H1 (cell line): ENCODE measurements at regions not wholly inside any gene's neighbourhood (a gene's known extent, or its start where the extent isn't known, plus 50 kb on each side); places are given as distances from the start of the nearest gene placed in this dataset.

ENCODE experiments used
- CTCF ChIA-PET: fragments of 300-600 bp; sonication (Branson Sonifier 250); formaldehyde crosslinking; loops from one replicate; lab custom pipeline; 2021; ENCODE audit not compliant: partially characterized antibody; lab: Charles Lee
- POLR2A ChIA-PET: fragments of 300-600 bp; sonication (Branson Sonifier 250); formaldehyde crosslinking; loops from one replicate; lab custom pipeline; 2021; ENCODE audit warnings: inconsistent platforms; ENCODE audit not compliant: partially characterized antibody; lab: Charles Lee
- DNase-seq, 2 experiments: peaks; one replicate each; pipeline versions ENCODE4 v3.0.0 to v3.0.0-alpha.2; 2010 to 2022; ENCODE audit warnings: low spot score in 2 of 2, low read depth in 1 of 2, mixed read lengths in 1 of 2
- FAIRE-seq: peaks from 2 replicates; lab custom pipeline; 2011; peaks lifted over from hg19 to GRCh38; lab: Jason Lieb, UNC
- H2AFZ ChIP-seq: 2 replicates; pipeline ENCODE4 v1.8.1; 2012; ENCODE audit warnings: low read length, inconsistent platforms
- H2AK5ac ChIP-seq: 2 replicates; pipeline ENCODE4 v1.6.1; 2013; ENCODE audit warnings: low read depth, low read length
- H2BK120ac ChIP-seq: replicated peaks from 2 replicates; pipeline ENCODE3; 2013; ENCODE audit warnings: low read depth, low read length, inconsistent platforms
- H2BK12ac ChIP-seq: 2 replicates; pipeline ENCODE4 v1.6.1; 2013; ENCODE audit warnings: low read depth, low read length
- H2BK15ac ChIP-seq: 2 replicates; pipeline ENCODE4 v1.6.1; 2013; ENCODE audit warnings: low read length
- H2BK20ac ChIP-seq: 2 replicates; pipeline ENCODE4 v1.6.1; 2013; ENCODE audit warnings: low read length
- H2BK5ac ChIP-seq: 2 replicates; pipeline ENCODE4 v1.6.1; 2013; ENCODE audit warnings: low read depth, low read length
- H3K14ac ChIP-seq: 2 replicates; pipeline ENCODE4 v1.6.1; 2013; ENCODE audit warnings: inconsistent platforms; ENCODE audit not compliant: insufficient read length
- H3K18ac ChIP-seq: 2 replicates; pipeline ENCODE4 v1.6.1; 2013; ENCODE audit warnings: low read length; ENCODE audit errors: extremely low read depth
- H3K23ac ChIP-seq: 2 replicates; pipeline ENCODE4 v1.6.1; 2013; ENCODE audit warnings: inconsistent platforms; ENCODE audit not compliant: insufficient read length
- H3K23me2 ChIP-seq: 2 replicates; pipeline ENCODE4 v1.6.1; 2013; ENCODE audit warnings: low read depth, low read length
- H3K27ac ChIP-seq: 2 replicates; pipeline ENCODE4 v1.6.1; 2011; ENCODE audit warnings: low read depth, low read length, inconsistent platforms
- H3K27me3 ChIP-seq, 4 experiments: replicated peaks in 1 of 4; 1 replicate in 1 of 4; 2 replicates in 3 of 4; pipeline versions ENCODE4 v1.6.1 to v1.8.1; 2011 to 2013; ENCODE audit warnings: low read length in 3 of 4, mild to moderate bottlenecking in 3 of 4, inconsistent platforms in 2 of 4, mixed read lengths in 2 of 4, moderate library complexity in 1 of 4; ENCODE audit not compliant: control insufficient read depth in 3 of 4, insufficient read depth in 3 of 4; ENCODE audit errors: extremely low read depth in 1 of 4
- H3K36me3 ChIP-seq, 4 experiments: 2 replicates each; pipeline versions ENCODE4 v1.6.1 to v1.8.1; 2011 to 2013; ENCODE audit warnings: mild to moderate bottlenecking in 4 of 4, low read length in 3 of 4, moderate library complexity in 2 of 4, control low read depth in 1 of 4, inconsistent platforms in 1 of 4; ENCODE audit not compliant: insufficient read depth in 4 of 4, control insufficient read depth in 2 of 4
- H3K4ac ChIP-seq: replicated peaks from 2 replicates; pipeline ENCODE3; 2013; ENCODE audit warnings: low read length, low read depth, mixed read lengths, inconsistent platforms; ENCODE audit not compliant: insufficient read length
- H3K4me1 ChIP-seq, 4 experiments: replicated peaks in 1 of 4; 1 replicate in 1 of 4; 2 replicates in 3 of 4; pipeline versions ENCODE4 v1.6.1 to v1.8.1; 2011 to 2013; ENCODE audit warnings: low read length in 3 of 4, inconsistent platforms in 2 of 4, mixed read lengths in 1 of 4; ENCODE audit not compliant: insufficient read depth in 4 of 4, control insufficient read depth in 3 of 4
- H3K4me2 ChIP-seq, 2 experiments: 2 replicates each; pipeline versions ENCODE4 v1.6.1 to v1.8.1; 2011 to 2013; ENCODE audit warnings: low read depth in 2 of 2, low read length in 2 of 2, control low read depth in 1 of 2, inconsistent platforms in 1 of 2, mild to moderate bottlenecking in 1 of 2; ENCODE audit not compliant: insufficient read depth in 1 of 2
- H3K4me3 ChIP-seq, 4 experiments: fragments of 200-600, 300-600 bp in 1 of 4; sonication (generic), shearing (Covaris generic), sonication (Bioruptor Twin) in 1 of 4; 2 replicates each; pipeline versions ENCODE4 v1.5.1 to v1.8.1; 2011 to 2016; ENCODE audit warnings: low read length in 4 of 4, low read depth in 3 of 4, control low read depth in 2 of 4, inconsistent platforms in 2 of 4, mild to moderate bottlenecking in 2 of 4, mixed read lengths in 1 of 4, moderate library complexity in 1 of 4; ENCODE audit not compliant: insufficient read depth in 2 of 4; ENCODE audit errors: extremely low read depth in 1 of 4
- H3K56ac ChIP-seq: replicated peaks from 2 replicates; pipeline ENCODE3; 2013; ENCODE audit warnings: low read depth, mild to moderate bottlenecking, mixed read lengths, low read length, inconsistent platforms; ENCODE audit not compliant: insufficient read length
- H3K79me1 ChIP-seq: 2 replicates; pipeline ENCODE4 v1.6.1; 2013; ENCODE audit warnings: low read depth, low read length, control low read depth
- H3K79me2 ChIP-seq, 2 experiments: 2 replicates each; pipeline versions ENCODE4 v1.6.1 to v1.8.1; 2012 to 2013; ENCODE audit warnings: low read length in 2 of 2, mild to moderate bottlenecking in 2 of 2, inconsistent platforms in 1 of 2; ENCODE audit not compliant: insufficient read depth in 2 of 2, control insufficient read depth in 1 of 2
- H3K9ac ChIP-seq, 4 experiments: replicated peaks in 1 of 4; 1 replicate in 1 of 4; 2 replicates in 3 of 4; pipeline versions ENCODE4 v1.6.1 to v1.8.1; 2011 to 2013; ENCODE audit warnings: low read depth in 3 of 4, low read length in 3 of 4, control low read depth in 2 of 4, mild to moderate bottlenecking in 2 of 4, moderate library complexity in 2 of 4, inconsistent platforms in 1 of 4; ENCODE audit errors: extremely low read depth in 1 of 4
- H3K9me3 ChIP-seq, 2 experiments: 2 replicates each; pipeline versions ENCODE4 v1.6.1 to v1.8.1; 2012 to 2013; ENCODE audit warnings: mild to moderate bottlenecking in 2 of 2, moderate library complexity in 2 of 2, control low read depth in 1 of 2, inconsistent platforms in 1 of 2, low read depth in 1 of 2, low read length in 1 of 2, mixed read lengths in 1 of 2; ENCODE audit not compliant: insufficient read depth in 2 of 2
- H4K20me1 ChIP-seq, 2 experiments: replicated peaks in 1 of 2; 2 replicates each; pipeline versions ENCODE3 to v1.8.1; 2011 to 2013; ENCODE audit warnings: inconsistent platforms in 2 of 2, low read length in 2 of 2, mild to moderate bottlenecking in 1 of 2; ENCODE audit not compliant: insufficient read depth in 2 of 2, control insufficient read depth in 1 of 2
- H4K5ac ChIP-seq: 2 replicates; pipeline ENCODE4 v1.6.1; 2013; ENCODE audit warnings: low read length, low read depth, mixed read lengths, inconsistent platforms; ENCODE audit not compliant: insufficient read length
- H4K8ac ChIP-seq: 2 replicates; pipeline ENCODE4 v1.8.0; 2013; ENCODE audit warnings: mild to moderate bottlenecking, moderate library complexity, low read length, inconsistent platforms; ENCODE audit not compliant: insufficient read depth; ENCODE audit errors: extremely low read depth
- H4K91ac ChIP-seq: replicated peaks from 2 replicates; pipeline ENCODE3; 2013; ENCODE audit warnings: low read length, mixed read lengths, inconsistent platforms; ENCODE audit not compliant: insufficient read length
- CHD2 ChIP-seq: IDR thresholded peaks from 2 replicates; pipeline ENCODE4 v1.6.1; 2012; ENCODE audit warnings: low read length, improper control_type of control experiment
- EP300 ChIP-seq, 2 experiments: IDR thresholded peaks; 1 replicate in 1 of 2; 2 replicates in 1 of 2; pipeline ENCODE4 v1.6.1; 2011 to 2012; ENCODE audit warnings: low read depth in 2 of 2, low read length in 2 of 2, mild to moderate bottlenecking in 2 of 2, borderline replicate concordance in 1 of 2, inconsistent platforms in 1 of 2, moderate library complexity in 1 of 2
- EZH2 ChIP-seq: fragments of 200-600 bp; sonication (generic); IDR thresholded peaks from 2 replicates; pipeline ENCODE4 v1.7.1; 2012; ENCODE audit warnings: low read depth, mild to moderate bottlenecking, moderate library complexity, low read length, inconsistent platforms; ENCODE audit not compliant: severe bottlenecking
- GTF2F1 ChIP-seq: IDR thresholded peaks from 2 replicates; pipeline ENCODE4 v1.6.1; 2012; ENCODE audit warnings: low read depth, low read length, improper control_type of control experiment, borderline replicate concordance
- HDAC2 ChIP-seq, 2 experiments: fragments of 300-600 bp in 1 of 2; sonication (generic) in 1 of 2; IDR thresholded peaks; 2 replicates each; pipeline ENCODE4 v1.6.1; 2011 to 2012; ENCODE audit warnings: low read depth in 2 of 2, low read length in 2 of 2, mild to moderate bottlenecking in 2 of 2, moderate library complexity in 2 of 2, borderline replicate concordance in 1 of 2, inconsistent platforms in 1 of 2
- KDM5A ChIP-seq: fragments of 200-600 bp; IDR thresholded peaks from 2 replicates; pipeline ENCODE4 v1.7.1; 2012; ENCODE audit warnings: mild to moderate bottlenecking, low read length, inconsistent platforms, mixed read lengths
- NRF1 ChIP-seq: IDR thresholded peaks from 2 replicates; pipeline ENCODE4 v1.6.1; 2011; ENCODE audit warnings: mild to moderate bottlenecking, low read depth, low read length, improper control_type of control experiment
- RAD21 ChIP-seq, 2 experiments: IDR thresholded peaks in 1 of 2; conservative IDR thresholded peaks in 1 of 2; 2 replicates each; pipeline ENCODE4 v1.6.1; 2011; ENCODE audit warnings: low read depth in 2 of 2, low read length in 2 of 2, improper control_type of control experiment in 1 of 2, inconsistent platforms in 1 of 2, mild to moderate bottlenecking in 1 of 2, moderate library complexity in 1 of 2
- RNF2 ChIP-seq: fragments of 200-900, 300-1000 bp; sonication (generic); IDR thresholded peaks from 2 replicates; pipeline ENCODE4 v1.7.1; 2016; ENCODE audit warnings: borderline replicate concordance, low read depth, mild to moderate bottlenecking, antibody characterized with exemption, low read length; ENCODE audit not compliant: poor library complexity, severe bottlenecking; ENCODE audit errors: missing control alignments
- SIN3A ChIP-seq, 2 experiments: IDR thresholded peaks in 1 of 2; conservative IDR thresholded peaks in 1 of 2; 2 replicates each; pipeline ENCODE4 v1.6.1; 2011 to 2012; ENCODE audit warnings: low read length in 2 of 2, improper control_type of control experiment in 1 of 2, low read depth in 1 of 2, mild to moderate bottlenecking in 1 of 2
- SRF ChIP-seq: IDR thresholded peaks from 2 replicates; pipeline ENCODE4 v1.6.1; 2011; ENCODE audit warnings: mild to moderate bottlenecking, low read depth, low read length, moderate library complexity
- USF2 ChIP-seq: IDR thresholded peaks from 2 replicates; pipeline ENCODE4 v1.6.1; 2011; ENCODE audit warnings: low read length, improper control_type of control experiment
- WGBS, 2 experiments: shearing (Covaris generic) in 1 of 2; methylation state at CpG; one replicate each; pipeline versions ENCODE4 v1.1.6 to v1.1.7; 2013 to 2015; ENCODE audit warnings: low lambda C conversion rate in 2 of 2, mixed read lengths in 2 of 2, inconsistent platforms in 1 of 2, low coverage in 1 of 2, missing lambda C conversion rate in 1 of 2; ENCODE audit not compliant: insufficient replicate concordance in 2 of 2, insufficient coverage in 1 of 2, insufficient read length in 1 of 2; ENCODE audit errors: extremely low coverage in 1 of 2, missing lambda C conversion rate in 1 of 2; 5-methylcytosine and 5-hydroxymethylcytosine counted together

- FAIRE-seq: no peak
- Histone ChIP-seq H4K91ac (no peak overlapping the region), H3K27ac (no peak overlapping the region), H3K4me1 (no peaks in the 10 kb centered on the region), H3K9ac (no peak overlapping the region), H4K8ac (no peak overlapping the region), H3K79me1 (no peaks in the 10 kb centered on the region), H3K56ac (no peak overlapping the region), H2BK20ac (no peak overlapping the region), H2BK15ac (no peak overlapping the region), H3K23me2 (no peaks in the 10 kb centered on the region), H3K18ac (no peak overlapping the region), H3K4me2 (no peak overlapping the region), H2BK120ac (no peak overlapping the region), H3K14ac (no peak overlapping the region), H4K5ac (no peak overlapping the region), H2BK5ac (no peak overlapping the region), H2AK5ac (no peak overlapping the region), H3K4me3 (no peak overlapping the region), H3K79me2 (no peaks in the 10 kb centered on the region), H2BK12ac (no peak overlapping the region), H2AFZ (no peak overlapping the region), H4K20me1 (no peaks in the 10 kb centered on the region), H3K4ac (no peak overlapping the region), H3K36me3 (no peaks in the 10 kb centered on the region), H3K27me3 (no peaks in the 10 kb centered on the region), H3K23ac (no peak overlapping the region), H3K9me3 (no peaks in the 10 kb centered on the region)
- 100% methylated on average over 2 of the region's 2 CpGs; no CpG with 5 or more reads in 1 of the 2 experiments for WGBS, 2 experiments
- CTCF ChIA-PET: no interaction called here
- DNase-seq: no peak
- POLR2A ChIA-PET: no interaction called here
- TF ChIP-seq USF2 (no peak), SIN3A (conservative IDR thresholded peaks at IDR 0.05 in 1 of 2, IDR thresholded peaks at IDR 0.05 in 1 of 2; ENCODE audit: low read depth in 1 of 2, low read length in 2 of 2) (no peak), EP300 (IDR thresholded peaks at IDR 0.05; ENCODE audit: borderline replicate concordance in 1 of 2, low read depth in 2 of 2, low read length in 2 of 2) (no peak), CHD2 (no peak), EZH2 (no peak), RAD21 (IDR thresholded peaks at IDR 0.05 in 1 of 2, conservative IDR thresholded peaks at IDR 0.05 in 1 of 2; ENCODE audit: low read depth in 2 of 2, low read length in 2 of 2) (no peak), HDAC2 (IDR thresholded peaks at IDR 0.05; ENCODE audit: borderline replicate concordance in 1 of 2, low read depth in 2 of 2, low read length in 2 of 2) (no peak), RNF2 (no peak), NRF1 (no peak), SRF (no peak), KDM5A (no peak), GTF2F1 (no peak)
These were observed 76.3 kb upstream of the CNTN5 start for GRCh38 chr11:98944461-98944860.
